Epithelial cell of proximal tubule (primary cell): ENCODE measurements at regions not wholly inside any gene's neighbourhood (a gene's known extent, or its start where the extent isn't known, plus 50 kb on each side); places are given as distances from the start of the nearest gene placed in this dataset.

ENCODE experiments used
- DNase-seq: peaks from one replicate; pipeline ENCODE4 v3.0.0-alpha.2; 2011; ENCODE audit warnings: low read depth
- H3K4me3 ChIP-seq: 2 replicates; pipeline ENCODE4 v1.5.1; 2011; ENCODE audit warnings: low read depth, mild to moderate bottlenecking, low read length
- CTCF ChIP-seq: conservative IDR thresholded peaks from 2 replicates; pipeline ENCODE4 v1.5.1; 2012; ENCODE audit warnings: low read depth, mild to moderate bottlenecking, low read length

GRCh38 chr13:30027569-30028455 lies 177.4 kb upstream of the UBL3 start:
- no peak for DNase-seq
- no peak for TF ChIP-seq CTCF
- H3K4me3 ChIP-seq, result no peak overlapping the region

GRCh38 chr13:30026909-30027308 lies 176.5 kb upstream of the UBL3 start:
- no peak for TF ChIP-seq CTCF
- H3K4me3 ChIP-seq, result no peak overlapping the region
- no peak for DNase-seq

- DNase-seq, result no peak
- H3K4me3 ChIP-seq, result no peak overlapping the region
- no peak for TF ChIP-seq CTCF
Observed at GRCh38 chr13:30026093-30026492, 175.7 kb upstream of the UBL3 start.

- no peak overlapping the region for H3K4me3 ChIP-seq
- TF ChIP-seq CTCF, result no peak
- DNase-seq, result no peak
Observed at GRCh38 chr13:30025351-30025750, 174.9 kb upstream of the UBL3 start.

GRCh38 chr13:30024125-30024865 lies 173.9 kb upstream of the UBL3 start:
- TF ChIP-seq CTCF, result no peak
- H3K4me3 ChIP-seq, result no peak overlapping the region
- DNase-seq, result no peak

GRCh38 chr13:30023196-30023895 lies 172.9 kb upstream of the UBL3 start:
- H3K4me3 ChIP-seq, result no peak overlapping the region
- no peak for DNase-seq
- TF ChIP-seq CTCF, result no peak
